Fibroblast of upper back skin (primary cell): ENCODE measurements at regions not wholly inside any gene's neighbourhood (a gene's known extent, or its start where the extent isn't known, plus 50 kb on each side); places are given as distances from the start of the nearest gene placed in this dataset.

Experiments
- DNase-seq: peaks from one replicate; pipeline ENCODE4 v3.0.0-alpha.2; 2013

GRCh38 chr5:98414938-98415337 lies 358.5 kb upstream of the RGMB start:
- peak; percentile 94 for DNase-seq

GRCh38 chr5:98415663-98416062 lies 357.8 kb upstream of the RGMB start:
- peak; percentile 36 for DNase-seq

GRCh38 chr5:98416541-98416940 lies 356.9 kb upstream of the RGMB start:
- peak; percentile 44 for DNase-seq

- no peak for DNase-seq
Observed at GRCh38 chr5:98419825-98420224, 353.6 kb upstream of the RGMB start.

GRCh38 chr5:98424681-98425450 lies 348.6 kb upstream of the RGMB start:
- peak; percentile 79 for DNase-seq

- DNase-seq, result no peak
Observed at GRCh38 chr5:98425640-98426039, 347.8 kb upstream of the RGMB start.

- DNase-seq, result peak; percentile 64
Observed at GRCh38 chr5:98428806-98429205, 344.7 kb upstream of the RGMB start.

- no peak for DNase-seq
Observed at GRCh38 chr5:98432378-98432777, 341.1 kb upstream of the RGMB start.

GRCh38 chr5:98433022-98433421 lies 340.4 kb upstream of the RGMB start:
- DNase-seq, result no peak

- DNase-seq, result peak; percentile 35
Observed at GRCh38 chr5:98433673-98434072, 339.8 kb upstream of the RGMB start.

- no peak for DNase-seq
Observed at GRCh38 chr5:98436667-98437066, 336.8 kb upstream of the RGMB start.

- no peak for DNase-seq
Observed at GRCh38 chr5:98442448-98442847, 331.0 kb upstream of the RGMB start.

- DNase-seq, result peak; percentile 78
Observed at GRCh38 chr5:98443881-98444280, 329.6 kb upstream of the RGMB start.

GRCh38 chr5:98453296-98453695 lies 320.2 kb upstream of the RGMB start:
- DNase-seq, result peak; percentile 57

GRCh38 chr5:98454407-98454806 lies 319.1 kb upstream of the RGMB start:
- peak; percentile 32 for DNase-seq

- peak; percentile 96 for DNase-seq
Observed at GRCh38 chr5:98454904-98455303, 318.6 kb upstream of the RGMB start.

- peak; percentile 89 for DNase-seq
Observed at GRCh38 chr5:98455665-98456064, 317.8 kb upstream of the RGMB start.

- peak; percentile 94 for DNase-seq
Observed at GRCh38 chr5:98458004-98458403, 315.5 kb upstream of the RGMB start.

GRCh38 chr5:98458726-98459125 lies 314.7 kb upstream of the RGMB start:
- DNase-seq, result peak; percentile 54

- DNase-seq, result no peak
Observed at GRCh38 chr5:98460536-98460935, 312.9 kb upstream of the RGMB start.

- DNase-seq, result no peak
Observed at GRCh38 chr5:98461485-98461884, 312.0 kb upstream of the RGMB start.

GRCh38 chr5:98463222-98463621 lies 310.2 kb upstream of the RGMB start:
- no peak for DNase-seq

GRCh38 chr5:98463676-98464075 lies 309.8 kb upstream of the RGMB start:
- no peak for DNase-seq

GRCh38 chr5:98464737-98465330 lies 308.6 kb upstream of the RGMB start:
- DNase-seq, result no peak
